ENCODE measurements at regions not wholly inside any gene's neighbourhood (a gene's known extent, or its start where the extent isn't known, plus 50 kb on each side); places are given as distances from the start of the nearest gene placed in this dataset.

GRCh38 chr1:232568331-232568852 lies 61.5 kb downstream of the SIPA1L2 start:
- no peak for TF ChIP-seq EZH2phosphoT487 (IDR thresholded peaks at IDR 0.05; ENCODE audit: borderline replicate concordance, low read length)
- no peak for TF ChIP-seq CTCF (IDR thresholded peaks at IDR 0.05; ENCODE audit: low read depth, low read length, poor library complexity, severe bottlenecking)

Measured in DOHH2 (cell line).